ENCODE measurements at regions not wholly inside any gene's neighbourhood (a gene's known extent, or its start where the extent isn't known, plus 50 kb on each side); places are given as distances from the start of the nearest gene placed in this dataset.

DNA sequence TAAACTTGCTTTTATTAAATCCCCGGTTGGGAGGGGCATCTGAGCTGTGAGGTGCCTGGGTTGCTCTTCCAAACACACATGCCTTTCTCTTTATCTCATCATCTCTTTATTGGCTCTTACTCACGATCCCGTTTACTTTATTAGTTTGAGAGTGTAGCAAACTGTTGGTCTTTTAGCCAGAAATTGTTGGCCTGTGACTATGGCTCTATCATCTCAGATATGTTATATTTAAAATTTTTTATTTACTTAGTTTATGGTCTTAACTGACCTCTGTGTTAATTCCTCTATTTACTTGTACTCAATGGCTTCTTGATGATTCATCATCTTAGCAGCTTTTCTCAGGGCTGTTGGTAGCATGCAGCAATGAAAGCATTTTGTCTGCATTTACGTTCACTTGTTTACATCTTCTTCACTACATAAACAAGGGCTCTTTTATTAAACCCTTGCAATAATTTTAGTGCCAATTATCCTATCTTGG is 408.4 kb downstream of the HRH4 start:
- TF ChIP-seq CTCF (IDR thresholded peaks at IDR 0.05) (no peak), POLR2A (IDR thresholded peaks at IDR 0.05) (no peak)
